ENCODE measurements at regions not wholly inside any gene's neighbourhood (a gene's known extent, or its start where the extent isn't known, plus 50 kb on each side); places are given as distances from the start of the nearest gene placed in this dataset.

GRCh38 chr13:85469320-85469719 is 329.9 kb downstream of the SLITRK6 start:
- DNase-seq (ENCODE audit: low read depth), result no peak

GRCh38 chr13:85462792-85463425 is 336.3 kb downstream of the SLITRK6 start:
- no peak for DNase-seq (ENCODE audit: low read depth)

DNA sequence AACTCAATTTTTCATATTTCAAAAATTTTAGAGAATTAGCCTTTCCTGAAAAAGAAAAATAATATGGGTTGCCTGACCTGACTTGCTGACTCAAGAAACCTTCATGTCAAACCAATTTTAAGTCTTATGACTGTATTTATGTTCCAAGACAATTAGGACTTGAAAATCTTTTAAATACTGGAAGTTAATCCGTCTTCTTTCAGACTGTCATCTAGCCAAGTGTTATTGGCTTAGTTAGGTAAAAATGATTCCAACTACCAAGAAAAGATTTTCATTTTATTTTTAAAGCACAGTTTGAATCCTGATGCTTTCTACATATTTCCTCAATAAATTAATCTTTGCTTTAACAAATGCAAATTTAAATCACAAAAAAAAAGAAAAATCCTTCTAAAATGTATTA is 337.6 kb downstream of the SLITRK6 start:
- no peak for DNase-seq (ENCODE audit: low read depth)

DNA sequence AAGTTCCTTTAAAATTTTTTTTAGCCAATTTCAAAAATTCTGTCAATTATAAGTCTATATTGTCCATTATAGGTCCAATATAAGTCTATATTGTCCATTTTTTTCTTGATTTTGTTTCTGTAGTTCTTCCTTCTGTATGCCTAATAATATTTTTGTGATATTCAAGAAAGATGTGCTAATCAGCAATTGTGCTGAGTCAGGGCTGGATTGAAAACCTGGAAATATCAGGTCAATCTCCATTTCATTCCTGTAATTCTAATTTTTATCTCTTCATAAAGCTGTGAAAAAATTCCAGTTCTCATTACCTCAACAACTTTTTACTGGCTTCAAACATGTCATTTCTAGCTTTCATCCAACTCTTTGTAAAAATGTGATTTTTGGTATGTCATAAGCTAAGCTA is 353.7 kb downstream of the SLITRK6 start:
- no peak for DNase-seq (ENCODE audit: low read depth)

- DNase-seq (ENCODE audit: low read depth), result no peak
Observed at GRCh38 chr13:85441975-85442374, 357.2 kb downstream of the SLITRK6 start.

- DNase-seq (ENCODE audit: low read depth), result no peak
Observed at GRCh38 chr13:85441364-85441763, 357.9 kb downstream of the SLITRK6 start.

DNA sequence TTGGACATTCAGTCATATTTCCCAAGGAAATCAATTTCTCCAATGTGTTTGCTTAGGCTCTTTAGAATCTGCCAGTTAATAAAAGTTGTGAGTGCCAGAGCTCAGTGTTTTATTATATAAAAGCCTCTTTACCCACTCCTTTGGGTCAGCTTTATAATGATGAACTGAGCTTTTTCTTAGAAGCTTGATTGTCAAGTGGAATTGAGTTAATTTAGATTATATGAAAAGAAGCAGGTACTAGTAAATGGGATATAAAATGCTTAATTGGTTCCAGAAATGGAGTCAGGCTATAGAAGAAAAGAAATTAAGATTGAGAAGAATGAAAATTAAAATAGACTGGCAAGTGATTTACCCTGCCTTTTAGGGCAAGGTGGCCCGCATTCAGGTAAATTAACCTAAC is 363.2 kb downstream of the SLITRK6 start:
- no peak for DNase-seq (ENCODE audit: low read depth)

DNA sequence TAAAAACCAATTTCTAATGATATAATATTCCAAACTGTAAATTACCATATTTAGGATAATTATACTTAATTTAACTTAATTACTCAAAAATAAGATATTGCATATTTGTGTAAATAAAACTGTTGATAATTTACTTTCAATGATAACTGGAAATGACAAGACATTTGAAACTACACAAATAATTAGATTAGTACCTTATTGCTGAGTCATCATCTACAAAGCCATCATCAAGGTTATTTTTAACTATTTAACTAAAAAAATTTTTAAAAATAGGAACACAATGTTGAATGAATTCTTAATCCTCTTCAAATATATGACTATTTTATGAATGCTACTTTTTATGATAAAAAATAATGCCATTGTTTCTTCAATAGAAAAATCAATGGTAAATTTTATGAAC is 364.3 kb downstream of the SLITRK6 start:
- DNase-seq (ENCODE audit: low read depth), result no peak

- DNase-seq (ENCODE audit: low read depth), result no peak
Observed at GRCh38 chr13:85432881-85433280, 366.3 kb downstream of the SLITRK6 start.

GRCh38 chr13:85431720-85432119 is 367.5 kb downstream of the SLITRK6 start:
- DNase-seq (ENCODE audit: low read depth), result no peak

DNA sequence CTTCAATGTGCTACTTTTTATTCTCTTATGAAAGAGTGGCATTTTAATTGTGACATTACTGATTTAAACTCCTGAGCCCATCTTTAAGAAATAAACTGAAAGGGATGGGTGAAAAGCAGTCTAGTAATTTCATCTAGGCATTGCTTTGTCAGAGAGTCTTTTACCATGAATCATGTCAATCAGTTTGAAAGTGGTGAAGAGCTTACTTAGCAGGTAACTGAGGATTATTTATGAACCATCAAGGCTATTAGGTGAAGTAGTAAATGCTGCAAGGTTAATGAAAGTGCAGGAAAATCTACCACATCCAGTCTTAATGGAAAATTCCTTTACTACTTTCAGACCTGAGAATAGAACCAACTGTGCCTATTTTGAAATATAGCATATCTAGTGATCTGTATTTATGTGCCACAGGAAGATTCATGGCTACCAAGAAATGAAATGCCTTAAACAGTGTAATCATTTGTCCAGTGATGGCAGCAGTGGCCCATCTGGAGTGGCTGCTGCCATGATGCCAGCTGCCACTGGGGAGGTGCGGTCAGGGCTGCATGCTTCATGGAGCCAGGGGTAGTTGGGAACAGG is 368.9 kb downstream of the SLITRK6 start:
- no peak for DNase-seq (ENCODE audit: low read depth)

DNA sequence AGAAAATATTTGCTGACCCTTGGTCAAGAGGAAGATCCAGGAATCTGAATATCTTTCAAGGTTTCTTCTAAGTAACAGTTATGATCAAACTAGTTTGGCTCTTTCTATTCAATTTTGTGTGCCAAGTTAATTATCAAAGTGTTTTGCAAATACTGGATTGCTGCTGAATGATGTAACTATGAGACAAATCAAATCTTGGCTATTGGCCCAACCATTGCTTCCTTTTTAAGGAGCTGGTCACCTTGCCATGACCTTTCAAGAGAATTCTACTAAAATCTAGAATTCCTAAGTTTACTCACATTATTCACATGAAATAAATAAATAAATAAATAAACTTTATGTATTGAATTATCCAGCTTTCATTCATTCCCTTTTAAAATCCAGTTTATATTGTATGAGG is 371.8 kb downstream of the SLITRK6 start:
- DNase-seq (ENCODE audit: low read depth), result no peak

- DNase-seq (ENCODE audit: low read depth), result no peak
Observed at GRCh38 chr13:85420136-85420535, 379.1 kb downstream of the SLITRK6 start.

DNA sequence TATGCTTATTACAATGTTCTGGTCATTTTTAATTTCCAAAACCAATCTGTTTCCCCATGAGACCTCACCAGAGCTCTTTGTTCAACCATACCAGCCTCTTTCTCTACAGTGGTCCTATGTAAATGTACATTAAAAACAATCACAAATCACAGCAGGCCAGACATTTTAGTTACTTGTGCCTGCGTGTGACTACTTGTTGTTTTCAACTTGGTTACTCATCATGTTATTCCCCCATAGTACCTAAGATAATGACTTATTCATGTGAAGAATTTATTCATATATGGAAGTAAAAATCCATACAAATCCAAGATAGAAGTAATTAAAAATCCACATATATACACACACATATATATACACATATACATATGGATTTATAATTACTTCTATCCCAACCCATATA is 379.6 kb downstream of the SLITRK6 start:
- DNase-seq (ENCODE audit: low read depth), result no peak

GRCh38 chr13:85417807-85418206 is 381.4 kb downstream of the SLITRK6 start:
- no peak for DNase-seq (ENCODE audit: low read depth)

DNA sequence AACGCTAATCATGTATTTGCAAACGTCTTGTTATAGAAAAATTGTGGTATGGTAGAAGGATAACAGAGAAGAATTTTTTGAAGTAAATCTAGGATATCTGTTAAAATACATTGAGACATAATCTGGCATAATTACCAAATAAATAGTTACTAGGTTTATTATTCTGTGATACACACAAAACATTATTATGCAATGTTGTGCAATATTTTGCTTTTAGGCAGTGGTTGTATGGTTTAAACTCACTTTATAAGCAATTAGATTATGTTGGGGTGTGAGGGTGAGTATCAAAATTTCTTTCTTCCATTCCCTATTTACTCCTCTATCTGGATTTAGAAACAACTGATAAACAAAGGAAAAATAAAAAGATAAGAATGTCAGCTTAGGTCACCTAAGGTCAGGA is 385.6 kb downstream of the SLITRK6 start:
- DNase-seq (ENCODE audit: low read depth), result no peak

DNA sequence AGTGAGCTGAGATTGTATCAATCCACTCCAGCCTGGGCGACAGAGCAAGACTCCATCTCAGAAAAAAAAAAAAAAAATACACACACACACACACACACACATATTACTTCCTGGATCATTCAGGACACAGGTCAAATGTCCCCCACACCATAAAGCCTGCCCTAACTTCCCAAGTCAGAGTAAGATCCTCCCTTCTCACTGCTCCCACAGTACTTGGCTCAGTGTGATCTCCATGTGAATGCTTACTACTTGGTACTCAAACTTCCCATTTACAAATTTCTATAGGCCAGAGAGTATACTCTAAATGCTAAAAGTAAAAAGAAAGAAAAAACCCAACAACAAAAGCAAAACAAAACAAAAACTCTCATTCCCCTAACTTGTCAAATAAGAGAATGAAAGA is 386.8 kb downstream of the SLITRK6 start:
- no peak for DNase-seq (ENCODE audit: low read depth)

- DNase-seq (ENCODE audit: low read depth), result no peak
Observed at GRCh38 chr13:85411591-85411990, 387.6 kb downstream of the SLITRK6 start.

GRCh38 chr13:85408415-85408814 is 390.8 kb downstream of the SLITRK6 start:
- no peak for DNase-seq (ENCODE audit: low read depth)

GRCh38 chr13:85406269-85406975 is 392.8 kb downstream of the SLITRK6 start:
- DNase-seq (ENCODE audit: low read depth), result no peak

- DNase-seq (ENCODE audit: low read depth), result no peak
Observed at GRCh38 chr13:85405316-85405897, 393.8 kb downstream of the SLITRK6 start.

DNA sequence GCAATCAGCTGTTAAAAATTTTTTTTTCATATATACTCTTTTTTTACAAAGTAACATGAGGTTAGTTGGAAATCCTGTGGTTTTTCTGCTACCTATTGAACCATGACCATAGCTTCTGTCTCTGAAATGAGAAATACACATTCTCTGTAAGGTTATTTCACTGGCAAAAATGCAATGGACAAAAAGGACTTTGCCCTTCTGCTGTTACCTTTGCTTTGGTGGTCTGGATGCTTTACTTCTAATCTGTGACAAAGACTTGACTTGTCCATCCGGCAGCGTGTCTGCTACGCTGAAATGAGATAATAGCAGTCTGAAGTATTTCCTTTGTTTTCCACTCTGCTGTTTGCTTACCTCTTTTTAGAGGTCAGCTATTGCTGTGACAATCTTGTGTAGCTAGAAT is 412.8 kb downstream of the SLITRK6 start:
- DNase-seq (ENCODE audit: low read depth), result no peak

GRCh38 chr13:85383291-85383690 is 415.9 kb downstream of the SLITRK6 start:
- DNase-seq (ENCODE audit: low read depth), result no peak
